IMR-90 (cell line): ENCODE measurements at regions not wholly inside any gene's neighbourhood (a gene's known extent, or its start where the extent isn't known, plus 50 kb on each side); places are given as distances from the start of the nearest gene placed in this dataset.

Experiments
- ATAC-seq: fragments of 200-7000 bp; cut with Tn5 transposase; 2 replicates; pipeline ENCODE4 v1.9.1; 2020; ENCODE audit warnings: low read depth, mild to moderate bottlenecking, moderate library complexity
- BruUV-seq: library from RNA; stranded (reverse); fragments of 400-500 nt; replicated peaks from 2 replicates; lab custom pipeline; 2021; lab: Mats Ljungman, UMichigan
- CTCF ChIA-PET: fragments of 300-600 bp; formaldehyde crosslinking; extraction: SDS; loops from one replicate; lab custom pipeline; 2021; ENCODE audit warnings: antibody characterized with exemption; lab: Yijun Ruan, JAX
- POLR2A ChIA-PET: fragments of 300-600 bp; sonication (Branson Sonifier 250); formaldehyde crosslinking; loops from one replicate; lab custom pipeline; 2022; ENCODE audit warnings: antibody characterized with exemption; ENCODE audit not compliant: unreplicated experiment; lab: Charles Lee
- DNase-seq: peaks from one replicate; pipeline ENCODE4 v3.0.0; 2013
- H2AFZ ChIP-seq: replicated peaks from 2 replicates; pipeline ENCODE3; 2013; ENCODE audit warnings: low read length, mild to moderate bottlenecking; ENCODE audit not compliant: poor library complexity
- H2AK5ac ChIP-seq: 2 replicates; pipeline ENCODE4 v1.6.1; 2013; ENCODE audit warnings: low read depth, low read length, inconsistent platforms
- H2AK9ac ChIP-seq: replicated peaks from 2 replicates; pipeline ENCODE3; 2013; ENCODE audit warnings: mild to moderate bottlenecking, low read depth, low read length, moderate library complexity; ENCODE audit not compliant: poor library complexity
- H2BK120ac ChIP-seq: 2 replicates; pipeline ENCODE4 v1.6.1; 2013; ENCODE audit warnings: low read depth, low read length, inconsistent platforms
- H2BK15ac ChIP-seq: 3 replicates; pipeline ENCODE4 v1.6.1; 2013; ENCODE audit warnings: low read depth, low read length, inconsistent platforms
- H2BK20ac ChIP-seq: 2 replicates; pipeline ENCODE4 v1.6.1; 2013; ENCODE audit warnings: low read depth, mild to moderate bottlenecking, inconsistent platforms, low read length, moderate library complexity
- H2BK5ac ChIP-seq: 2 replicates; pipeline ENCODE4 v1.6.1; 2013; ENCODE audit warnings: mild to moderate bottlenecking, low read depth, low read length, inconsistent platforms; ENCODE audit not compliant: poor library complexity, severe bottlenecking
- H3K14ac ChIP-seq: replicated peaks from 2 replicates; pipeline ENCODE4 v1.6.1; 2013; ENCODE audit warnings: low read depth, low read length, inconsistent platforms
- H3K18ac ChIP-seq: 2 replicates; pipeline ENCODE4 v1.6.1; 2013; ENCODE audit warnings: low read depth, low read length, control low read depth
- H3K23ac ChIP-seq: 2 replicates; pipeline ENCODE4 v1.6.1; 2013; ENCODE audit warnings: low read depth, low read length, inconsistent platforms
- H3K27ac ChIP-seq: 2 replicates; pipeline ENCODE4 v1.5.1; 2013; ENCODE audit warnings: mild to moderate bottlenecking, control low read depth, low read length; ENCODE audit not compliant: insufficient read depth
- H3K27me3 ChIP-seq: 2 replicates; pipeline ENCODE4 v1.6.1; 2013; ENCODE audit warnings: low read length; ENCODE audit not compliant: control insufficient read depth, insufficient read depth
- H3K36me3 ChIP-seq: 2 replicates; pipeline ENCODE4 v1.6.1; 2013; ENCODE audit warnings: low read length, mixed read lengths; ENCODE audit not compliant: control insufficient read depth, insufficient read depth
- H3K4ac ChIP-seq: 2 replicates; pipeline ENCODE4 v1.6.1; 2013; ENCODE audit warnings: low read depth, low read length, inconsistent platforms
- H3K4me1 ChIP-seq: 2 replicates; pipeline ENCODE4 v1.6.1; 2013; ENCODE audit warnings: low read length, mixed read lengths; ENCODE audit not compliant: control insufficient read depth, insufficient read depth
- H3K4me2 ChIP-seq: 2 replicates; pipeline ENCODE4 v1.6.1; 2013; ENCODE audit warnings: low read depth, mild to moderate bottlenecking, control low read depth, low read length, moderate library complexity
- H3K4me3 ChIP-seq: 2 replicates; pipeline ENCODE4 v1.5.1; 2013; ENCODE audit warnings: low read depth, mild to moderate bottlenecking, control low read depth, low read length, moderate library complexity; ENCODE audit not compliant: insufficient read depth
- H3K56ac ChIP-seq: 2 replicates; pipeline ENCODE4 v1.6.1; 2013; ENCODE audit warnings: low read length, inconsistent platforms; ENCODE audit not compliant: insufficient read depth; ENCODE audit errors: extremely low read depth
- H3K79me1 ChIP-seq, 2 experiments: 2 replicates each; pipeline ENCODE4 v1.6.1; 2013; ENCODE audit warnings: low read length in 2 of 2, inconsistent platforms in 1 of 2, low read depth in 1 of 2
- H3K9ac ChIP-seq: 2 replicates; pipeline ENCODE4 v1.6.1; 2013; ENCODE audit warnings: low read depth, low read length, control low read depth
- H3K9me1 ChIP-seq: 2 replicates; pipeline ENCODE4 v1.6.1; 2013; ENCODE audit warnings: low read length, inconsistent platforms; ENCODE audit not compliant: insufficient read depth
- H3K9me3 ChIP-seq: 2 replicates; pipeline ENCODE4 v1.6.1; 2013; ENCODE audit warnings: low read length; ENCODE audit not compliant: control insufficient read depth, insufficient read depth
- H4K20me1 ChIP-seq: 2 replicates; pipeline ENCODE4 v1.6.1; 2013; ENCODE audit warnings: low read length, inconsistent platforms; ENCODE audit not compliant: insufficient read depth
- H4K5ac ChIP-seq: 2 replicates; pipeline ENCODE4 v1.6.1; 2013; ENCODE audit warnings: mild to moderate bottlenecking, low read depth, low read length, control low read depth
- H4K8ac ChIP-seq, 2 experiments: 2 replicates each; pipeline ENCODE4 v1.6.1; 2013; ENCODE audit warnings: low read depth in 2 of 2, low read length in 2 of 2, control low read depth in 1 of 2, inconsistent platforms in 1 of 2
- H4K91ac ChIP-seq: 2 replicates; pipeline ENCODE4 v1.6.1; 2013; ENCODE audit warnings: low read depth, low read length, inconsistent platforms; ENCODE audit not compliant: insufficient read depth
- BHLHE40 ChIP-seq: fragments of 150-350 bp; IDR thresholded peaks from 2 replicates; pipeline ENCODE4 v1.6.1; 2016; ENCODE audit warnings: mild to moderate bottlenecking, low read depth, low read length
- CEBPB ChIP-seq: IDR thresholded peaks from 2 replicates; pipeline ENCODE4 v1.6.1; 2012; ENCODE audit warnings: low read depth, low read length, improper control_type of control experiment
- CHD1 ChIP-seq: IDR thresholded peaks from 2 replicates; pipeline ENCODE4 v1.6.1; 2012; ENCODE audit warnings: low read depth, low read length, improper control_type of control experiment
- FOS ChIP-seq: fragments of 150-350 bp; IDR thresholded peaks from 2 replicates; pipeline ENCODE4 v1.6.1; 2016; ENCODE audit warnings: low read depth, low read length
- MAZ ChIP-seq: IDR thresholded peaks from 2 replicates; pipeline ENCODE4 v1.6.1; 2012; ENCODE audit warnings: low read depth, mild to moderate bottlenecking, low read length, improper control_type of control experiment, moderate library complexity, borderline replicate concordance
- NFE2L2 ChIP-seq: fragments of 150-350 bp; IDR thresholded peaks from 2 replicates; pipeline ENCODE4 v1.6.1; 2016; ENCODE audit warnings: low read depth, mild to moderate bottlenecking, low read length
- POLR2A ChIP-seq: IDR thresholded peaks from 2 replicates; pipeline ENCODE4 v1.6.1; 2012; ENCODE audit warnings: mild to moderate bottlenecking, low read depth, low read length
- RAD21 ChIP-seq: IDR thresholded peaks from 2 replicates; pipeline ENCODE4 v1.6.1; 2012; ENCODE audit warnings: low read length, improper control_type of control experiment
- RCOR1 ChIP-seq: IDR thresholded peaks from 2 replicates; pipeline ENCODE4 v1.6.1; 2012; ENCODE audit warnings: mild to moderate bottlenecking, low read length, improper control_type of control experiment; ENCODE audit not compliant: insufficient replicate concordance
- RFX5 ChIP-seq: IDR thresholded peaks from 2 replicates; pipeline ENCODE4 v1.8.0; 2012; ENCODE audit warnings: low read depth, mild to moderate bottlenecking, low read length, moderate library complexity
- WGBS, 2 experiments: methylation state at CpG; one replicate each; pipeline versions ENCODE4 v1.1.5 to v1.1.7; 2013; ENCODE audit warnings: missing lambda C conversion rate in 2 of 2; ENCODE audit not compliant: insufficient read length in 1 of 2; ENCODE audit errors: extremely low coverage in 2 of 2; 5-methylcytosine and 5-hydroxymethylcytosine counted together
- dilution Hi-C: fragments of 300-500 bp; cut with HindIII; formaldehyde crosslinking; loops from one replicate; pipeline ENCODE4 v1.14.3; 2018; ENCODE audit warnings: low sequenced_read_pairs; ENCODE audit not compliant: unreplicated experiment
- in situ Hi-C: fragments of 300-500 bp; cut with MboI; formaldehyde crosslinking; loops from 3 replicates; pipeline ENCODE4 v1.14.3; 2019; ENCODE audit warnings: low sequenced_read_pairs, inconsistent platforms, mixed read lengths
- intact Hi-C: fragments of 100-400 bp; cut with micrococcal nuclease; formaldehyde crosslinking; loops from 2 replicates; pipeline ENCODE4 v1.10.0; 2022
- TF ChIP-seq, protein P1 (sequence below): fragments of 150-350 bp; IDR thresholded peaks from 2 replicates; pipeline ENCODE4 v1.6.1; 2017; ENCODE audit warnings: mild to moderate bottlenecking, antibody characterized with exemption, low read length, low read depth
- TF ChIP-seq, protein P2 (sequence below): conservative IDR thresholded peaks from 2 replicates; pipeline ENCODE4 v1.5.1; 2012; ENCODE audit warnings: mild to moderate bottlenecking, low read depth, low read length, improper control_type of control experiment

DNA sequence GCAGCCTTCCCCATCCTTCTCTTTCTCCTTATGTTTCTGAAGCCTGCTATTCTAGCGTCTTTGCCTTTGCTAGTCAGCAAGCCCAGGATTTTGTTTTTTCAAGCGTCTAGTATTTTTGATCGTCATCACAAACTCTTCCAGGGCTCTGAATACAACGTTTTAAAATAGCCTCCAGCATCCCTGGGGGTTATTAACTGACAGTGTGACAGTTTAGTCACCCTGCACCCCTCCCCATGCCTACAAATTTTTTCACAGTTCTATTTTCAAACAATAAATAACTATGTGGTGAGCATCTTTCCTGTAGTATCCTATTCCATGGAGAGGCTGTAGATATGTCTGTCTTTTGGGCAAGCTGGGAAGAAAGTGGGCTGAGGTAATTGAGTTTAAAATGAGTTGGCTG, 280.9 kb downstream of the MAP2K4 start:
- ATAC-seq = no peak
- Histone ChIP-seq H3K4me2 (no peak overlapping the region), H2BK20ac (no peak overlapping the region), H2BK15ac (no peak overlapping the region), H4K91ac (no peak overlapping the region), H3K4ac (no peak overlapping the region), H3K18ac (no peak overlapping the region), H3K9ac (no peak overlapping the region), H3K4me3 (no peak overlapping the region), H3K79me1 (no peaks in the 10 kb centered on the region), H2AK5ac (no peak overlapping the region), H3K56ac (no peak overlapping the region), H3K27me3 (no peaks in the 10 kb centered on the region), H2BK5ac (no peak overlapping the region), H2AFZ (no peak overlapping the region), H4K5ac (no peak overlapping the region), H4K20me1 (no peaks in the 10 kb centered on the region), H3K14ac (no peak overlapping the region), H3K9me1 (no peaks in the 10 kb centered on the region; the same call in 1 of the 2 replicates), H3K27ac (no peak overlapping the region), H2BK120ac (no peak overlapping the region), H3K4me1 (peaks cover under 1% of the 10 kb centered on the region; the same call in 1 of the 2 replicates), H2AK9ac (no peak overlapping the region), H3K9me3 (peaks cover 5% of the 10 kb centered on the region), H3K23ac (no peak overlapping the region), H4K8ac (no peak overlapping the region), H3K36me3 (no peaks in the 10 kb centered on the region)
- dilution Hi-C loops = no loop called here
- ChIA-PET POLR2A (interaction anchor here (0.6 kb wide), 1 partner anchor 226 kb away, joined by 3 read pairs; no protein-coding TSS in a partner anchor), CTCF (interaction anchor here (0.9 kb wide), 1 partner anchor 244 kb away, joined by 3 read pairs; no protein-coding TSS in a partner anchor)
- in situ Hi-C loops = no loop called here
- 83% methylated on average over 1 of the region's 4 CpGs; no CpG with 5 or more reads in 1 of the 2 experiments for WGBS, 2 experiments
- no peak for TF ChIP-seq NFE2L2
- TF ChIP-seq MAZ = no peak
- no peak for TF ChIP-seq POLR2A
- no peak for TF ChIP-seq RAD21
- no peak for TF ChIP-seq RCOR1
- TF ChIP-seq, protein P1, sequence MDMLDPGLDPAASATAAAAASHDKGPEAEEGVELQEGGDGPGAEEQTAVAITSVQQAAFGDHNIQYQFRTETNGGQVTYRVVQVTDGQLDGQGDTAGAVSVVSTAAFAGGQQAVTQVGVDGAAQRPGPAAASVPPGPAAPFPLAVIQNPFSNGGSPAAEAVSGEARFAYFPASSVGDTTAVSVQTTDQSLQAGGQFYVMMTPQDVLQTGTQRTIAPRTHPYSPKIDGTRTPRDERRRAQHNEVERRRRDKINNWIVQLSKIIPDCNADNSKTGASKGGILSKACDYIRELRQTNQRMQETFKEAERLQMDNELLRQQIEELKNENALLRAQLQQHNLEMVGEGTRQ = no peak
- TF ChIP-seq FOS = no peak
- no peak for TF ChIP-seq RFX5
- TF ChIP-seq BHLHE40 = no peak
- no peak for TF ChIP-seq CHD1
- TF ChIP-seq, protein P2, sequence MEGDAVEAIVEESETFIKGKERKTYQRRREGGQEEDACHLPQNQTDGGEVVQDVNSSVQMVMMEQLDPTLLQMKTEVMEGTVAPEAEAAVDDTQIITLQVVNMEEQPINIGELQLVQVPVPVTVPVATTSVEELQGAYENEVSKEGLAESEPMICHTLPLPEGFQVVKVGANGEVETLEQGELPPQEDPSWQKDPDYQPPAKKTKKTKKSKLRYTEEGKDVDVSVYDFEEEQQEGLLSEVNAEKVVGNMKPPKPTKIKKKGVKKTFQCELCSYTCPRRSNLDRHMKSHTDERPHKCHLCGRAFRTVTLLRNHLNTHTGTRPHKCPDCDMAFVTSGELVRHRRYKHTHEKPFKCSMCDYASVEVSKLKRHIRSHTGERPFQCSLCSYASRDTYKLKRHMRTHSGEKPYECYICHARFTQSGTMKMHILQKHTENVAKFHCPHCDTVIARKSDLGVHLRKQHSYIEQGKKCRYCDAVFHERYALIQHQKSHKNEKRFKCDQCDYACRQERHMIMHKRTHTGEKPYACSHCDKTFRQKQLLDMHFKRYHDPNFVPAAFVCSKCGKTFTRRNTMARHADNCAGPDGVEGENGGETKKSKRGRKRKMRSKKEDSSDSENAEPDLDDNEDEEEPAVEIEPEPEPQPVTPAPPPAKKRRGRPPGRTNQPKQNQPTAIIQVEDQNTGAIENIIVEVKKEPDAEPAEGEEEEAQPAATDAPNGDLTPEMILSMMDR = no peak
- TF ChIP-seq CEBPB = no peak
- DNase-seq = no peak
- intact Hi-C loops = no loop called here
- no TSS peak for BruUV-seq
